NCI-H524 treated with DMSO at 0.1 percent for 48 hours (cell line): ENCODE measurements at regions not wholly inside any gene's neighbourhood (a gene's known extent, or its start where the extent isn't known, plus 50 kb on each side); places are given as distances from the start of the nearest gene placed in this dataset.
"Not testable (repeated sequence)": the region's sequence is repeated elsewhere in the genome, so short reads cannot be mapped to it uniquely, and the experiment has no call there.

ENCODE experiments used
- DNase-seq: peaks from one replicate; lab custom pipeline; 2025; lab: John Stamatoyannopoulos, UW

DNA sequence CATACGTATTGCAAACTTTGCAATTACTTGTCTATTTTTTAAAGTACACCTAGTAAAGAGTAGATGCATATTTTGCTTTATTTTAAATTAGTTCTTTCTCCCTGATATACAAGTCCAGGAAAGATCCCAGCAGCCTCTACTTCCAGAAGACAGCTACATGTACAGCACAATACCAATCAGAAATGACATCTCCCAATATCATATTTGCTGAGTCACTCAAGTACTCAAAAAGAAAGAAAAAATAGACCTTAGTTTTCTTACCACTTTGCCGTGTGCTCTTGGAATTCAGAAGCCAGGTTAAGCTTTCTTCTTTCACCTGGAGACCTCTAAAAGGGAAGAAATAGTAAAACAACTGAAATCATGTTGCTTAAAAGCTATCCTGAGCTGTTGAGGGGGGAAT, 412.6 kb upstream of the RUNX1 start:
- no peak for DNase-seq

DNA sequence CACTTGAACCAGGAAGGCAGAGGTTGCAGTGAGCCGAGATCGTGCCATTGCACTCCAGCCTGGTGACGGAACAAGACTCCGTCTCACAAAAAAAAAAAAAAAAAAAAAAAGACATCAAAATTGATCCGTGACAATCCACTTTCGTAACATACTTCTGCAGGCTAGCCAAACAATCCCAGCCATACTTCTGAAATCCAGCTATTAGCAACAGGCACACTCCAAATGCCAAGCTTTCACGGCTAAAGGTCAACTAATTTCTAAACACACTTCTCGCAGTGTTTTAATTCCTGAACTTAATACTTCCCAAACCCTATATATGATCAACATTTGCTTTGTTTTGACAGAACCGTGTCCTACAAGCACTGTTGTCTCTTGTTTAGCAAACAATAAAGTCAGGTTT, 411.3 kb upstream of the RUNX1 start:
- DNase-seq: no peak

- DNase-seq: no peak
These were observed 409.3 kb upstream of the RUNX1 start for GRCh38 chr21:35458405-35458804.

GRCh38 chr21:35457097-35457804, 408.1 kb upstream of the RUNX1 start:
- no peak for DNase-seq

- no peak for DNase-seq
These were observed 402.2 kb upstream of the RUNX1 start for GRCh38 chr21:35451276-35451675.

DNA sequence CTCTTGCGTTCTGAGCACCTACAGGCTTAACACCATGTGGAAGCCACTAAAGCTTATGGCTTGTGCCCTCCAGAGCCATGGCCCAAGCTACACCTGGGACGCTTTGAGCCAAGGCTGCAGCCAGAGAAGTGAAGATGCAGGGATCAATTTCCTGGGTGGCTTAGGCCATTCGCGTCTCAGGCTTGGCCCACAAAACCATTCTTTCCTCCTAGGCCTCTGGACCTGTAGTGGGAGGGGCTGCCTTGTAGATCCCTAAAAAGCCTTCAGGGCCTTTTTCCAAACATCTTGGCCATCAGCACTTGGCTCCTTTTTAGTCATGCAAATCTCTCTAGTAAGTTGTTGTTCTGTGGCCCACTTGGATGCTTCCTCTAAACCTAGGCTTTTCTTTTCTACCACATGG, 401.7 kb upstream of the RUNX1 start:
- DNase-seq: no peak

- DNase-seq: no peak
These were observed 400.7 kb upstream of the RUNX1 start for GRCh38 chr21:35449846-35450245.

DNA sequence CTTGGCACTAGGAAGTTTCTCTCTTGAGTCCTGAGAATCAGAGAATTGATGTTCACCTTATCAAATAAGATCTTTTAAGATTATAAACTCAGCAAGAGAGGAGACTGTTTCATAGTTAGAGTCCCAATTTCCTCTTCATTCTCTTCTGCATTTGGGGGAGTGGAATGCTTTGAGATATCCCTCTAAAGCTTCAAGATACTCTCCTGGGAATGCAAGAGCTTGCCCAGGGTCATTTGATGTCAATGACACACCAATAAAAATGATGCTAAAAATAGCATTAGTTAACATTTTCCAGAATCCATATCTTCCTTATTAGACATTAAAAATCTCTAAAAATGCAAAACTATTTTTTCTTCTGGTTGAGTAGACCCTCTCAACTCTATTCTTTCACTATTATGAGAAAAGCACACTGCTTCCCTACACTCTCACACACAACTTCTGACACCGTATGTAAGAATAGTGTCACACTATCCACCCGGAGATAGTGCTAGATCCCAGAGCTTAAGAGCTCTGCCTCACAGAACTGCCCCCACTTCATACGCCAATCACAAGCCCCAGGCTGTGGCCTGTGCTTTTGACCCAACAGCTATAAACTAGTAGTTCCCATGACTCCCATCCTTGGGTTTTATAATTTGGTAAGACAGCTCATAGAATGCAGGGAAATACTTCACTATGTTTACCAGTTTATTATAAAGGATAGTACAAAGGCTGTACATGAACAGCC, 399.9 kb upstream of the RUNX1 start:
- DNase-seq: no peak

- no peak for DNase-seq
These were observed 395.3 kb upstream of the RUNX1 start for GRCh38 chr21:35444391-35444790.

DNA sequence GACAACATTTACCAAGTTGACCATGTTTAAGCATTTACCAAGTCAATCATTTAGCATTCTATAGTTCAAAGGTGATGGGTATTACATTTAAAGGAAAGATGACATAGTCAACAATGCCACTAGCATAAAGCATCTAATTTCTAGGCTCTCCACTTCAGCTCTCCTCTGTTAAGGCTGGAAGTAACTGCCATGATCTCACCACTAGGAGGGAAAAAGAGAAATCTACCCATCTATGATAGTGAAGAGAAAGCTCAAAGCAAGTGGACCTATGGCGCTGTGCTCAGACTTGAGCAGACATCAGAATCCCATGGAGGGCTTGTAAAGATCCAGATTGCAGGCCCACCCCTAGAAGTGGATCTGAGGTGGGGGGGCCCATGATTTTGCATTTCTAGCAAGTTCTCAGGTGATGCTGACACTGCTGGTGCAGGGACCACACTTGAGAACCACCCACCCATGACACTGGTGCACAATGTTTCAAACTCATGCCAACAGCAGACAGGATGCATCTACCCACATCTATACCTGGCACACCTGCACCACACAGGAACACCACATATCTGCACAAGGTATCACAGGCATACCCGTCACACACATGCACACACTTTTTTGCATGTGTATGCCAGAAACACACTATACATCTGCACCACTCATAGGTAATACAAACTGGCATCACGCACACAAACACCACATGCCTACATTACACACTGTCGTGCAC, 392.9 kb upstream of the RUNX1 start:
- DNase-seq: no peak

- peak; percentile 65 for DNase-seq
These were observed 389.7 kb upstream of the RUNX1 start for GRCh38 chr21:35438643-35439404.

GRCh38 chr21:35437941-35438340, 388.8 kb upstream of the RUNX1 start:
- no peak for DNase-seq

- DNase-seq: no peak
These were observed 387.8 kb upstream of the RUNX1 start for GRCh38 chr21:35436899-35437298.

DNA sequence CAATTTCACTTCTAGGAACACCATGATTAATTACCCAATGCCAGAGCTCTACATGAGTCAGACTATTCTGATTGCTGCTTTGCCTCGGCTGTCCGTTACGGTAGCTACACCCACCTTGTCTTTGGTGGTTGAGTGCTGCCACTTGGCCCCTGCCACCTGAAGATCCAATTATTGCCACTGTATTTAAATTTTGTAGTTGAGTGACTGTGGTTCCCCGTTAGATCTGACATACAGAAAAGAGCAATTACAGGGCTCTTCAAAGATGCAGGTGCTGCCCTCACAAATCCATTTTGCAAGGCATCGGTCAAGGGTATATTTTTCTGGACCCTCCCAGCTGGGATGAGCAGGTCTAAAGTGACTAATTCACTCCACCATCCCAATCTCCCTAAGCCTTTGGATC, 383.5 kb upstream of the RUNX1 start:
- not testable (repeated sequence) for DNase-seq

DNA sequence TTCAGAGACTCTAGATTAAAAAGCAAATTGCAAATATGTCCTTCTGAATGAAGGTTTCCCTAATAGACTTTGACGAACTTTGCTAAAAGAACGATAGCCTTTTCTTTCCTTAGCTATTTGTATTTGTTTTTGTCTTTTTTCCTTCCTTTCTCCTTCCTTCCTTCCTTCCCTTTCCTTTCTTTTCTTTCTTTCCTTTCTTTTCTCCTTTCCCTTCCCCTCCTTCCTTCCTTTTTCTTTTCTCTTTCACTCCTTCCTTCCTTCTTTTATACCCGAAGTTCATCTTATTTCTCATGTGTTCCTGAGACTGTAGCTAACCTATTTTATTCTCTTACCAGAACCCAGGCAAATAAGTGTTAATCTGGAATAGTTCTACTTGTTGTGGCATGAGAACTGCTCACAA, 381.2 kb upstream of the RUNX1 start:
- no peak for DNase-seq

- DNase-seq: no peak
These were observed 379.8 kb upstream of the RUNX1 start for GRCh38 chr21:35428937-35429336.

- DNase-seq: no peak
These were observed 379.4 kb upstream of the RUNX1 start for GRCh38 chr21:35428489-35428888.

GRCh38 chr21:35428001-35428320, 378.9 kb upstream of the RUNX1 start:
- no peak for DNase-seq

GRCh38 chr21:35427320-35428000, 378.4 kb upstream of the RUNX1 start:
- no peak for DNase-seq

DNA sequence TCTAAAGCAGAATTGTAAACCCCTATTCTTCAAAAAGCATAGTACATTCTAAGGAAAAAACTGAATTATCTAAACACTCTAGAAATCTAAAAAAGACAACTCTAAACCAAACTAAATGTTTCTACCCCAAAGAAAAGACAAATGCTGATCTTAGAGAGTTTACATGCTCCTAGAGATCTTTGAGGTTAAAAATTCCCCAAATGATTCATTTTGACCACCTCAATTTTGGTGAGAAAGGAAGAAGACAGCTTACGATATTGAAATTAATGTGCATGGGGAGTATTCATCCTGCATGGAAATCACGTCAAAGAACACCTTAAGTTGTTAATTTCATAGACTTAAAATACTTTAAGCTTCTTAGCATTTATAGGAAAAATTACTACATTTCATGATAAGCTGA, 377.8 kb upstream of the RUNX1 start:
- no peak for DNase-seq

GRCh38 chr21:35426469-35426868, 377.4 kb upstream of the RUNX1 start:
- no peak for DNase-seq

- no peak for DNase-seq
These were observed 375.0 kb upstream of the RUNX1 start for GRCh38 chr21:35424122-35424521.
